OCI-LY1 (cell line): ENCODE measurements at regions not wholly inside any gene's neighbourhood (a gene's known extent, or its start where the extent isn't known, plus 50 kb on each side); places are given as distances from the start of the nearest gene placed in this dataset.

Source experiments
- EZH2 ChIP-seq: fragments of 200-600 bp; sonication (generic), shearing (Covaris generic); IDR thresholded peaks from 2 replicates; pipeline ENCODE4 v1.8.0; 2017; ENCODE audit warnings: borderline replicate concordance, mixed run types, mild to moderate bottlenecking, antibody characterized with exemption, low read length, moderate library complexity, mixed read lengths
- TF ChIP-seq, protein P1 (sequence below): fragments of 200-600 bp; sonication (generic), shearing (Covaris generic); IDR thresholded peaks from 2 replicates; pipeline ENCODE4 v1.5.1; 2017; ENCODE audit warnings: mild to moderate bottlenecking, antibody characterized with exemption, low read length, moderate library complexity, mixed read lengths

DNA sequence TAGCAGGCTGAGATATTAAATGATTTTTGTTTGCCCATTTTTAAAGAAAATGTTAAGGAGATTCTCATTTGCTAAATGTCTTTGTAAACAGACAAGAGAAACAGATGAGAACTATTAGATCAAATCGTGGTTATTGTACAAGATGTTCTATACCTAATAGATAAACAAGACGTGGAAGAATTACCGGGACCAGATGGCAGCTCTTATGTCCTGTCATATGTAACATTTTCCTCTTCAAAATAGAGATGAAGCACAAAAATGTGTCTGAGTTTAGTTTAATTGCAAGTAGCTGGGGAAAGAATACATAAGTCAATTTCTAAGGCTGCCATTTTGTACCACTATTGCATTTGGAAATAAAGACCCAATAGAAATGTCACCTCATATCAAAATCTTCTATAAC is 553.7 kb downstream of the TUSC7 start:
- TF ChIP-seq, protein P1, sequence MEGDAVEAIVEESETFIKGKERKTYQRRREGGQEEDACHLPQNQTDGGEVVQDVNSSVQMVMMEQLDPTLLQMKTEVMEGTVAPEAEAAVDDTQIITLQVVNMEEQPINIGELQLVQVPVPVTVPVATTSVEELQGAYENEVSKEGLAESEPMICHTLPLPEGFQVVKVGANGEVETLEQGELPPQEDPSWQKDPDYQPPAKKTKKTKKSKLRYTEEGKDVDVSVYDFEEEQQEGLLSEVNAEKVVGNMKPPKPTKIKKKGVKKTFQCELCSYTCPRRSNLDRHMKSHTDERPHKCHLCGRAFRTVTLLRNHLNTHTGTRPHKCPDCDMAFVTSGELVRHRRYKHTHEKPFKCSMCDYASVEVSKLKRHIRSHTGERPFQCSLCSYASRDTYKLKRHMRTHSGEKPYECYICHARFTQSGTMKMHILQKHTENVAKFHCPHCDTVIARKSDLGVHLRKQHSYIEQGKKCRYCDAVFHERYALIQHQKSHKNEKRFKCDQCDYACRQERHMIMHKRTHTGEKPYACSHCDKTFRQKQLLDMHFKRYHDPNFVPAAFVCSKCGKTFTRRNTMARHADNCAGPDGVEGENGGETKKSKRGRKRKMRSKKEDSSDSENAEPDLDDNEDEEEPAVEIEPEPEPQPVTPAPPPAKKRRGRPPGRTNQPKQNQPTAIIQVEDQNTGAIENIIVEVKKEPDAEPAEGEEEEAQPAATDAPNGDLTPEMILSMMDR, result no peak
- no peak for TF ChIP-seq EZH2
